Peyer's patch (tissue), 4 donors: ENCODE measurements at regions not wholly inside any gene's neighbourhood (a gene's known extent, or its start where the extent isn't known, plus 50 kb on each side); places are given as distances from the start of the nearest gene placed in this dataset.
"Not testable (repeated sequence)": the region's sequence is repeated elsewhere in the genome, so short reads cannot be mapped to it uniquely, and the experiment has no call there.

ENCODE experiments used
- DNase-seq, 3 donors: peaks; one replicate each; pipeline ENCODE4 v3.0.0-alpha.2; 2017 to 2019
- H3K27ac ChIP-seq, 4 donors: fragments of 200-600 bp; sonication (generic); one replicate each; pipeline ENCODE4 v1.5.1; 2016 to 2019
- H3K27me3 ChIP-seq, 2 donors: fragments of 200-600 bp; sonication (generic); one replicate each; pipeline ENCODE4 v1.5.1; 2019
- H3K36me3 ChIP-seq, 3 donors: fragments of 200-600 bp; sonication (generic); one replicate each; pipeline ENCODE4 v1.5.1; 2016 to 2019
- H3K4me1 ChIP-seq, 4 donors: fragments of 200-600 bp; sonication (generic); one replicate each; pipeline ENCODE4 v1.5.1; 2016 to 2019
- H3K4me3 ChIP-seq, 4 donors: fragments of 200-600 bp; sonication (generic); 1 replicate in 3 of 4; 2 replicates in 1 of 4; pipeline ENCODE4 v1.5.1; 2016 to 2019; ENCODE audit warnings: mild to moderate bottlenecking in 1 of 4
- H3K9me3 ChIP-seq, 4 donors: fragments of 200-600 bp; sonication (generic); one replicate each; pipeline ENCODE4 v1.5.1; 2016 to 2019; ENCODE audit warnings: mild to moderate bottlenecking in 1 of 4
- POLR2A ChIP-seq, 2 donors: fragments of 450-650 bp; IDR thresholded peaks; one replicate each; pipeline ENCODE4 v1.5.1; 2017; ENCODE audit warnings: antibody characterized with exemption in 2 of 2, mild to moderate bottlenecking in 2 of 2, moderate library complexity in 2 of 2
- TF ChIP-seq, protein P1 (sequence below), 6 experiments: fragments of 450-650 bp in 4 of 6; fragments of 200-600 bp in 2 of 6; sonication (generic) in 1 of 6; IDR thresholded peaks; one replicate each; pipeline ENCODE4 v1.5.1; 2017 to 2019; ENCODE audit warnings: antibody characterized with exemption in 6 of 6, mild to moderate bottlenecking in 3 of 6, moderate library complexity in 1 of 6

DNA sequence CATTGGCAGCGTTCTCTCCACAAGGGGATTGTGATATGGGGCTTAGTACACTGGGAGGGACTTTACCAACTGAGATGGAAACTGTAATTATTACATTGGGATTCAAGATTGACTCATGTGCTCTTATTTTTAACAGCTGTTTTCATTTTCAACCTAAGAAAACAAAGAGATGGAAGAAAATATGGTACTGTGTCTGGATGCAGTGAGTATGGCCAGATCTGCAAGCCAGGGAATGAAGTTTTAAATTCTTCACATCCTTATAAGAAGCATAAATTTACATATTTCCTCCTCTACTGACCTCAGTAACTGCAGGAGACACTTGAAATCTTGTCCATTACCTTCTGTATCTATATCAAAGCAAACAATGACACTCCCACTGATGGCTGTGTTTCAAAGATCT is 81.5 kb upstream of the EDEM3 start:
- H3K27me3 ChIP-seq: no peaks in the 10 kb centered on the region
- H3K27ac ChIP-seq: no peak overlapping the region
- DNase-seq: no peak
- H3K36me3 ChIP-seq: no peaks in the 10 kb centered on the region
- H3K4me1 ChIP-seq: peaks cover 0 to 8% (median 0%) of the 10 kb centered on the region in 4 donors
- H3K4me3 ChIP-seq: no peak overlapping the region
- TF ChIP-seq, protein P1, sequence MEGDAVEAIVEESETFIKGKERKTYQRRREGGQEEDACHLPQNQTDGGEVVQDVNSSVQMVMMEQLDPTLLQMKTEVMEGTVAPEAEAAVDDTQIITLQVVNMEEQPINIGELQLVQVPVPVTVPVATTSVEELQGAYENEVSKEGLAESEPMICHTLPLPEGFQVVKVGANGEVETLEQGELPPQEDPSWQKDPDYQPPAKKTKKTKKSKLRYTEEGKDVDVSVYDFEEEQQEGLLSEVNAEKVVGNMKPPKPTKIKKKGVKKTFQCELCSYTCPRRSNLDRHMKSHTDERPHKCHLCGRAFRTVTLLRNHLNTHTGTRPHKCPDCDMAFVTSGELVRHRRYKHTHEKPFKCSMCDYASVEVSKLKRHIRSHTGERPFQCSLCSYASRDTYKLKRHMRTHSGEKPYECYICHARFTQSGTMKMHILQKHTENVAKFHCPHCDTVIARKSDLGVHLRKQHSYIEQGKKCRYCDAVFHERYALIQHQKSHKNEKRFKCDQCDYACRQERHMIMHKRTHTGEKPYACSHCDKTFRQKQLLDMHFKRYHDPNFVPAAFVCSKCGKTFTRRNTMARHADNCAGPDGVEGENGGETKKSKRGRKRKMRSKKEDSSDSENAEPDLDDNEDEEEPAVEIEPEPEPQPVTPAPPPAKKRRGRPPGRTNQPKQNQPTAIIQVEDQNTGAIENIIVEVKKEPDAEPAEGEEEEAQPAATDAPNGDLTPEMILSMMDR (IDR thresholded peaks at IDR 0.05): no peak
- TF ChIP-seq POLR2A (IDR thresholded peaks at IDR 0.05): no peak
- H3K9me3 ChIP-seq: no peaks in the 10 kb centered on the region

DNA sequence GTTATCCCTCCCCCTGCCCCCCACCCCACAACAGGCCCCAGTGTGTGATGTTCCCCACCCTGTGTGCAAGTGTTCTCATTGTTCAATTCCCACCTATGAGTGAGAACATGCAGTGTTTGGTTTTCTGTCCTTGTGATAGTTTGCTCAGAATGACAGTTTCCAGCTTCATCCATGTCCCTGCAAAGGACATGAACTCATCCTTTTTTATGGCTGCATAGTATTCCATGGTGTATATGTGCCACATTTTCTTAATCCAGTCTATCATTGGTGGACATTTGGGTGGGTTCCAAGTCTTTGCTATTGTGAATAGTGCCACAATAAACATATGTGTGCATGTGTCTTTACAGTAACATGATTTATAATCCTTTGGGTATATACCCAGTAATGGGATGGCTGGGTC is 79.3 kb upstream of the EDEM3 start:
- not testable (repeated sequence) for H3K27me3 ChIP-seq, H3K4me1 ChIP-seq, H3K27ac ChIP-seq, H3K36me3 ChIP-seq, H3K4me3 ChIP-seq, DNase-seq, H3K9me3 ChIP-seq

DNA sequence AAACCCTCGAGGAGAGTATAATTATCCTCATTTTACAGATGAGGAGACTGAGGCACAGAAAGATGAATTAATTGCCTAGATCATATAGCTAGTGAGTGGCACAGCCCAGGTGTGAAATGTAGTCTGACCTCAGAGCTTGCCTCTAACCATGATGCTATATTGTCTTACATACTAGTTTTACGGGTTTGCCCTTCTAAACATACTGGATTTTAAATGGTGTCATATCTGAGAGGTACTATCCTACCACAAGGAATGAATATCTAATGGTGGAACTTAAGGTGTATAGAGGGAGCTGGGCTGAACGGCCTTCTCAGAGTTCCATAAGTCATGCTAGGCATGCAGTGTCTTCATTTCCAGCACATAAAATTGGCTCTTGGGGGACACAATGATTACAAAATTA is 77.9 kb upstream of the EDEM3 start:
- Histone ChIP-seq H3K4me3 (no peak overlapping the region), H3K4me1 (no peaks in the 10 kb centered on the region), H3K27me3 (no peaks in the 10 kb centered on the region), H3K27ac (no peak overlapping the region), H3K9me3 (no peaks in the 10 kb centered on the region), H3K36me3 (no peaks in the 10 kb centered on the region)
- no peak for DNase-seq
- TF ChIP-seq, protein P1 (IDR thresholded peaks at IDR 0.05): no peak
- TF ChIP-seq POLR2A (IDR thresholded peaks at IDR 0.05): no peak

DNA sequence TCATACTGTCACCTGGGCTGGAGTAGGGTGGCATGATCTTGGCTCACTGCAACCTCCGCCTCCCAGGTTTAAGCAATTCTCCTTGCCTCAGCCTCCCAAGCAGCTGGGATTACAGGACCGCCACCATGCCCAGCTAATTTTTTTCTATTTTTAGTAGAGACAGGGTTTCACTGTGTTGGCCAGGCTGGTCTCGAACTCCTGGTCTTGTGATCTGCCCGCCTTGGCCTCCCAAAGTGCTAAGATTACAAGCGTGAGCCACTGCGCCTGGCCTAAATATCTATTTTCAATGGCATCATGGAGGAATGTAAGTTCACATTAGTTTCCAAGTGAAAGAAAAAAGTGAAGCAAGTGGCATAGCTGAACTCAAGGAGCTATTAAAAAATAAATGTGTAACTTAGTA is 74.8 kb upstream of the EDEM3 start:
- H3K27me3 ChIP-seq, H3K9me3 ChIP-seq, H3K4me3 ChIP-seq, H3K27ac ChIP-seq, H3K4me1 ChIP-seq, H3K36me3 ChIP-seq, DNase-seq: not testable (repeated sequence)

DNA sequence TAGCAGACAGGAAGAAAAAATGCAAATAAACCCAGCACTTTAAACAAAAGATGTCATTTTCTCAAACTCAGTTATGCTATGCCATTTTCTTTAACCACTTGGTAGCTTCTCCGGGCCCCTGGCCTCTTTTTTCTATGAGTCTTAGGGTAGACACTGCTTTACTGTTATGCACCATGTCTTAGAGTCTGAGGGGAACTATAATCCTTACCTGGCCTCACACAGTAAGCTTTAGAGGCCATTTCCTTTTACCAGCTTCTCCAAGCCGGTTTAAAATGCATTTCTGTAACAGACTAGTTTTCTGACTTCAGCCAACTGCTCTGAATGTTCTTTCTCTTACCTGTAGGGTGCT is 73.7 kb upstream of the EDEM3 start:
- H3K4me1 ChIP-seq: no peaks in the 10 kb centered on the region
- H3K27ac ChIP-seq: peak overlapping the region in 1 of 4 donors; percentile 26

DNA sequence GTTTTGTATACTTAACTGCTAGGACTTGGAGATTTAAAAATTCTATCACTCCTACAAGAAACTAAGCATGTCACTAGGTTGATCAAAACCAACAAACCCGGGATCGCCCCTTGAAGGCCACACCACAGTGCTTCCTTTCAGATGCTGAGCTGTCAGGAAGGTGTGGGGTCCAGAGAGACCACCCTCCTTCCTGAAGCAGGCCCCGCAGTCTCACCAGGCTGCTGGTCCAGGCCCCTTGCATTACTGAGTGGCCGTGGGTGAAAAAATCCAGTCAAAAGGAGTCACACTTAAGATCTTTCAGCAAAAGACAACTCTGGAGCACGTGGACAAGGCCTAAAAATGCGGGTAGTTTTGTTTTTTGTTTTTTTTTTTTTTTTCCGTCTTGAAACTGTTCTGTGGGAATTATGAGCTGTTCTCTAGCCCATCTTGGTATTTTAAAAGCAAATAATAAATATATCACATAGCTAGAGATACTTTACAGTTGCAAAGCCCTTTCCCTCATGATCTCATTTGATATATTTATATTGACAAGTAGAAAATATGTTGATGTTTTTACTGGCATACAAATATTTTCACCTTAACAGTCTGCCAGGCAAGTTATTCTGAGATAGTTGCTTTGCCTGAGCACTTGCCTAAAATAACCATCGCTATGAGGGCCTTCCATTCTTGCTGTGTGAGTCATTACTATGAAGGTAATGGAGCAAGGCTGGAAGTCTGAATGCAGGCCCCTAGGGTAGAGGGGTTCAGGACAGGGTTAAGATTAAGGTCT is 73.1 kb upstream of the EDEM3 start:
- peaks cover 0 to 3% (median 0%) of the 10 kb centered on the region in 4 donors for H3K4me1 ChIP-seq
- peak overlapping the region in 1 of 4 donors; percentile 26 for H3K27ac ChIP-seq
- no peak for DNase-seq
- H3K27me3 ChIP-seq: no peaks in the 10 kb centered on the region
- no peaks in the 10 kb centered on the region for H3K9me3 ChIP-seq
- H3K4me3 ChIP-seq: no peak overlapping the region
- TF ChIP-seq, protein P1 (IDR thresholded peaks at IDR 0.05): no peak
- TF ChIP-seq POLR2A (IDR thresholded peaks at IDR 0.05): no peak
- no peaks in the 10 kb centered on the region for H3K36me3 ChIP-seq

More for the DNA sequence above, 73.7 kb upstream of the EDEM3 start:
- Histone ChIP-seq H3K4me3 (no peak overlapping the region), H3K27me3 (no peaks in the 10 kb centered on the region), H3K9me3 (no peaks in the 10 kb centered on the region), H3K36me3 (no peaks in the 10 kb centered on the region)
- TF ChIP-seq, protein P1 (IDR thresholded peaks at IDR 0.05): no peak
- TF ChIP-seq POLR2A (IDR thresholded peaks at IDR 0.05): no peak
- DNase-seq: no peak

DNA sequence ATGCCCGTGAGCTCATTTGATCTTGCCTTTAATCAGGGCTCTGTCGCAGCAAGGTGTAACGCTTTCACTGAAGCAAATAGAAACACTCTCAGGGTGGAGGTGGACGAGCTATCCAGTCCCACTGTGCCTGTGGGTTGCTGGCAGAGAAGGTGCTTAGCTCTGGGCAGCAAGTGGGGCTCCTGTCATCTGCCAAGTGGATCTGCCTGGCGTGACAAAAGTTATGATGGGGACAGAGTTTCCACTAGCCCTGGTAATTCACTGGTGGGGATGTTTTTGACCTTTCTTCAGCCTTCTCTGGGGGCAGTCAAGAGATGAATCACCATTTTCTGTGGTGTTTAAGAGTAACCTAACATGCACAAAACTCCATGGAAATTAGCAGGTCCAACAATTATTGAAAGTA is 71.3 kb upstream of the EDEM3 start:
- Histone ChIP-seq H3K27ac (no peak overlapping the region), H3K36me3 (no peaks in the 10 kb centered on the region), H3K4me1 (peaks cover 0 to 18% (median 0%) of the 10 kb centered on the region in 4 donors), H3K4me3 (no peak overlapping the region), H3K27me3 (no peaks in the 10 kb centered on the region), H3K9me3 (no peaks in the 10 kb centered on the region)
- TF ChIP-seq POLR2A (IDR thresholded peaks at IDR 0.05): no peak
- TF ChIP-seq, protein P1 (IDR thresholded peaks at IDR 0.05): no peak
- DNase-seq: no peak
